GM13976 (cell line): ENCODE measurements at regions not wholly inside any gene's neighbourhood (a gene's known extent, or its start where the extent isn't known, plus 50 kb on each side); places are given as distances from the start of the nearest gene placed in this dataset.

ENCODE experiments used
- DNase-seq: peaks from one replicate; pipeline ENCODE4 v3.0.0; 2012; ENCODE audit warnings: low spot score
- CTCF ChIP-seq: IDR thresholded peaks from 2 replicates; pipeline ENCODE4 v1.5.1; 2012; ENCODE audit warnings: borderline replicate concordance, mild to moderate bottlenecking; ENCODE audit not compliant: insufficient read depth; ENCODE audit errors: extremely low read depth, missing control alignments, control extremely low read depth
- in situ Hi-C: fragments of 300-500 bp; cut with MboI; formaldehyde crosslinking; loops from one replicate; pipeline ENCODE4 v1.12.0; 2022; ENCODE audit warnings: low sequenced_read_pairs, mixed read lengths, inconsistent platforms; ENCODE audit not compliant: unreplicated experiment

GRCh38 chr4:168039593-168039992 is 52.7 kb upstream of the ANXA10 start:
- no peak for TF ChIP-seq CTCF
- DNase-seq = no peak
- in situ Hi-C loops = no loop called here
